ENCODE measurements at regions not wholly inside any gene's neighbourhood (a gene's known extent, or its start where the extent isn't known, plus 50 kb on each side); places are given as distances from the start of the nearest gene placed in this dataset.
"Not testable (repeated sequence)": the region's sequence is repeated elsewhere in the genome, so short reads cannot be mapped to it uniquely, and the experiment has no call there.

DNA sequence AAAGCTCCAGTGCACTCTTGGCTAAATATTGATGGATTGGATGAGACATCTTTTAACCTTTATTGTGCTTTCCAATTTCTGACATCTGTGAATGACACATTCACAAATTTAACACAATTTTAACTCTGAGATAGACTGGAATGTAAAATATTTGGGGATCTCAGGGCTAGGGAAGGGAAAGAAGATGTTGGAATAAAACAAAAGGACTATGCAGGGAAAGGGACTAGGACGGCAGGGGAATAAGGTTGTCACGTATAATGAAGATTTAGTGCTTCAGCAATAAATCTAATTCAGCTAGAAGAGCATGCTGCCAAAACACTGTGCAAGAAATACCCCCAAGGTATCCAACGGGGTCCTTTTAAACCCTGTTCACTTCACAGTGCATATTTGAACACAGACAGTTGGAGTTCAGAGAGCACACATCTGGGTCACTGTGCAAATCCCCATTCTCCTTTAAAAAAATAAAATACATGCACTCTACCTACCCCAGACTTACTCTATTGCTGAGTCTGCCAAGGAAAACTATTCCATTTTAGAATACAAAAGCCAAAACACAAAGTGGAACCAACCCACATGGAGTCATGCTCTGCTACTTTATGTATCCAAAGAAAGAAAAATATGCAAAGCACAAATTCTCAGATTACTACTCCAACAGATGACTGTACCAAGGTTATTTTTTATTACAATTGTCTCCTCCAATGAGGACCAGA is 151.0 kb upstream of the RSPO3 start:
- DNase-seq, result no peak

DNA sequence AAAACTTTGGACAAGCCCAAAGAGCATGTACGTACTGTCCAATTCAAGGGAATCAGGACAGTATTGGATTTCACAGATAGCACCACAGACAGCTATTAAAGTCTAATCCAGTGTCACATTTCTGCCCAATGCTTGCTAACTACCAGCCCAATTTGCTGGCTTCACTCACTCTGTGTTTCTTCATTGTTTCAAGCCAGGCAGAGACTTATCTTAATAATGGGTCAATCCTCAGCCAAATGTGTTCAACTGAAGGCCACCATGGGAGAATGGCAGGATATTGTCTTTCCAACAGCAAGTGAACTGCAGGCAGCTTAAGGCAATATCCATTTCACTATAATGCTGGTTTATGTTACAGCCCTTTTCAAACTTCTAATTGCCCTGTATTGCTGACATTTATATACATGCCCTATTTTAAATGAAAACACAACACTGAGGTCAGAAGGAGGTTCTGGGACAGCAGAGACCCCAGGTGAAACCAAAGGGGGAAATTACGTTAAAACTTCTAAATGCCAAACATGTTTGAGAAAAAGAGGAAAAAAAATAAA is 142.1 kb upstream of the RSPO3 start:
- no peak for DNase-seq

DNA sequence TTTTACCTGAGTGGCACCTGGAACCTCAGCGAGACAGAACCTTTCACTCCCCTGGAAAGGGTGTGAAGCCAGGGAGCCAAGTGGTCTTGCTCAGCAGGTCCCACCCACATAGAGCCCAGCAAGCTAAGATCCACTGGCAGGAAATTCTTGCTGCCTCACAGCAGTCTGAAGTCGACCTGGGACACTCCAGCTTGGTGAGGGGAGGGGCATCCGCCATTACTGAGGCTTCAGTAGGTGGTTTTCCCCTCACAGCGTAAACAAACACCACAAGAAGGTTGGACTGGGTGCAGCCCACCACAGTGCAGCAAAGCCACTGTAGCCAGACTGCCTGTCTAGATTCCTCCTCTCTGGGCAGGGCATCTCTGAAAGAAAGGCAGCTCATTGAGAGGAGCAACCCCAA is 134.7 kb upstream of the RSPO3 start:
- no peak for DNase-seq

- not testable (repeated sequence) for DNase-seq
These were observed 130.3 kb upstream of the RSPO3 start for GRCh38 chr6:126988125-126988524.

- DNase-seq, result no peak
These were observed 117.8 kb upstream of the RSPO3 start for GRCh38 chr6:127000631-127001030.

DNA sequence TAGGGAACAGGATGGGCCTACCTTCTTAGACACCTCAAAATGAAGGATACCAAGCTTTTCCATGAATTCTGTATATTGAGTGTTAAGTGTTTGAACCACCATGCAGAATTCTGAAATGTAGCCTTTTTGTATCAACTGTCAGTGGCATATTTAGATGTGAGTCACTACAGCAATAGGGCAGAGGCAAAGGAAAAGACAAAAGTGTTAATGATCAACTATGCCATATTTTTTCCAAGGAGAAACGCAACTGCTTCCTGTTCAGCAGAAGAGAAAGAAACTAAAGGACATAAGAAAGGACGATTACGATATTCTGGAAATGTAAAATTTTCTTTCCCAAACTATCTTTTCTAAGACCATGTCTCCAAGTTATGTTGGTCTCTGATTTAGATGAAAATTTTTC is 104.6 kb upstream of the RSPO3 start:
- no peak for DNase-seq

GRCh38 chr6:127015858-127016257 is 102.6 kb upstream of the RSPO3 start:
- DNase-seq, result no peak

DNA sequence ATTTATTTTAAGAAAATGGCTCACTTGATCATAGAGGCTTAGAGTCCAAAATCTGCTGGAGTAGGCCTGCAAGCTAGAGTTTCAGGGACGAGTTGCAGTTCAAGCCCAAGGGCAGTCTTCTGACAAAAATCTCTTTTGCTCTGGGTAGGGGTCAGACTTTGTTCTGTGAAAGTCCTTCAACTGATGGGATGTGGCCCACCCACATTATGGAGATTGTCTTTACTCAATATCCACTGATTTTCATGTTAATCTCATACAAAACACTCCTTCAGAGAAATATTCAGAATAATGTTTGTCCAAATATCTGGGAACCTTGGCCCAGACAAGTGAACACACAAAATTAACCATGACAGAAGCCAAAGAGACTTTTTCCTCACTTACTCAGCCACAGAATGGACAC is 98.6 kb upstream of the RSPO3 start:
- no peak for DNase-seq

DNA sequence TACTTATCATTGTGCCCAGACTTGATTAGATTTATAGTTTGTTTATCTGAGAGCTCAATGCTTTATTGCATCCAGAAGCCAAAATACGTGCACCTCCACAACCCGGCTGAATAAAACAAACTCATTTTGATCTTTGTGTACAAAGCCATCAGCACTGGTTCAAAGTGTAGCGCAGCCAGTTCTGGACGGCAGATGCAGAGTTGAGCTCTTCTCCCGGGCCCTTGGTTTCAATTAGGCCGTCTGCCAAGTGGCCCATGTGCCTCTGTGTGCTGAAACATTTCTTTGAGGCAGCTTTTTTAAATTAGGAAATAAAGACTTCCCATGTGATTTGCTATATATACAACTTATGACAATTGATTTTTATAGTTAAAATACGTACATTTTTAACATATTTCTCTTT is 96.2 kb upstream of the RSPO3 start:
- peak; percentile 49 to 58 for DNase-seq

DNA sequence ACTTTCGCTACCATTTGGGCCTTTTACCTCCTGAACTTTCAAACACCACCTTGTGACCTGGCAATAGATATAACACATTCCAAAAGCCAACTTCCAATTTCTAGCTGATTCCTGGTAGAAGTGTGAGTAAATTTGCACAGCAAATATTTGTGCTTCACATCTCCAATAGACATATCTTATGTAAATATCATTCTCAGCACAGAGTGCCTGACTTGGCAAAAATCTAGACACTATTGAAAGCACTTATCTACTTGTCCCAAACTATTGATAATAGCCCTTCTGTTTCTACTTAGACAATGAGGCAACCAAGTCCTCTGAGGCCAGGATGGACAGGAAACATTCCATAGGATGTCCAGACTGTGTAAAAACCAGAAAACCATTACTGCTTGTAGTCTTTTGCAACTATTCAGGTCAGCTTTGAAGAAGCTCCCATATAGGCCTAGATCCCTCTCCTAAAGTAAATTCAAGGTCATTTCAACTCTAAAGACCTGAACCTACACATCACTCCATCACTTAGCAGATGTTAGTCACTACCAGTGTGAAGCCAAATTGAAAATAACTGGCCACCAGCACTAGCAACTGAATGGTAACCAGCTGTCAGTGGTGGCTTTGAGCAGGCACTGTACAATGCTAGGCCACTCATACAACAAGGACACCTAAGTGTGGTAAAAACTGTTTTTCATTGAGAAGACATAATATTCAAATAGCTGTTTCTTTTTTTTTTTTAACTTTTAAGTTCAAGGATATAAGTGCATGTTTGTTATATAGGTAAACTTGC is 95.3 kb upstream of the RSPO3 start:
- DNase-seq, result no peak

- DNase-seq, result no peak
These were observed 92.2 kb upstream of the RSPO3 start for GRCh38 chr6:127026247-127026646.

- DNase-seq, result no peak
These were observed 88.4 kb upstream of the RSPO3 start for GRCh38 chr6:127030111-127030510.

DNA sequence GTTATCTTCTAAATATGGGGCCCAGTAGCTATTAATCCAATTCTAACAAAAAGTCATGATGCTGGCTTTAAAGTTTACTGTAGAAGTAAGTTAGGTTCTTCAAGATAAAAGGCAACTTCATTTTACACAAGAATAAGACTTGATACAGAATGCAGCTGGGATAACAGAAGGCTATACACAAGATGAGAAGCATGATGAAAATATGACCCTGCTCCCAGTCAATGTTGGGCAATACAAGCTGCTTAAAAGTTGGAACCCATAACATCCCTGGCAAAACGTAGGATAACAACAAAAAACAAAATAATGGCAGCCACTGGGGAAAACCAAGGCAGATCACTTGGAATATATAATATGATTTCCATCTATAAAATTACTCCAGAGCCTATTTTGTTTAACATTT is 87.6 kb upstream of the RSPO3 start:
- DNase-seq, result no peak

- no peak for DNase-seq
These were observed 87.0 kb upstream of the RSPO3 start for GRCh38 chr6:127031511-127031910.

DNA sequence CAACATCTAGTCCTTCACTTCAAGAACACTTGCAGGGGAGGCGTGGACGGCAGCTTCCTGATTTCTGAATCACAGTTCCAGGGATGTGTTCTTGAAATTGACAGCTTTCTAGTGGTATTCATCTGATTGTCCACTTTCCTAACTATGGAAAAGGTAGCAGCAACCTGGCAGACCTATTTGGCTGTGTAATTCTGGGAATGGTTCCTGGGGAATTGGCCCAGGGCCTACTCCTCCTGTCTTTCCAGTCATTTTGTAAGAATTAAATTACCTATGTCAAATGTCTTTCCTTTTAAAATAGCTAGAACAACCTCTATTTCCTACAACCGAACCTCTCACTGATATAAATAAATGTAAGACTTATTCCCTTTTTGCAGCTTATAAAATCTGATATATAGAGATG is 85.5 kb upstream of the RSPO3 start:
- no peak for DNase-seq

GRCh38 chr6:127051571-127052260 is 66.8 kb upstream of the RSPO3 start:
- DNase-seq, result no peak

DNA sequence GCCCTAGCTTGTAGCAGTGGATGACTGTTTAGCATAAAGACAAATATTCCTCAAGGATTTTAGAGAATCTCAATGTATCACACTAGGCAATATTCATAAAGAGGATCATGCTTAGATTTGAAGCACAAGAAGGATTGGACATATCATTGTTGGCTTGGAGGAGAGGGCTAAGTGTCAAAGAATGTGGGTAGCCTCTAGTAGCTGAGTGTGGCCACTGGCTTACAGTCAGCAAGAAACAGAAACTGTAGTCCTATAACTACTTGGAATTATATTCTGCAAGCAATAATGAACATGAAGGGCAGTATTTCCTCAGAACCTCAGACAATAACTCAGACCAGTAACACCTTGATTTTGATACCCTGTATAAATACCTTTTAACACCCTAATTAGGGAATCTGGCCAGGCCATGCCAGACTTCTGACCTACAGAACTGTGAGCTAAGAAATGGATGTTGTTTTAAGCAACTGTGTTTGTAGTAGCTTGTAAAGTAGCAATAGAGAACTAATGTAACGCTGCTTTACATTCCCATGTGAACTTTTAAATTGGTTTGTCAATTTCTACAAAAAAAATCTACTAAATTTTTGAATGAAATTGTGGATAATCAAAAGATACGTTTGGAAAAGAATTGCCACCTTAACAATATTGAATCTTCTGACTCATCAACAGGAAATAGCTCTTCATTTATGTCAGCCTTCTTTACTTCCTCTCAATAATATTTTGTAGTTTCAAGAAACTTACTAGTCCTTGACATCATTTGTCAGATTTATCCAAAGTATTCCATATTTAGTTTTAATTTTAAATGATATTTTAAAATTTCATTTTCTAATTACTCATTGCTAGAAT is 65.2 kb upstream of the RSPO3 start:
- DNase-seq, result no peak

- no peak for DNase-seq
These were observed 64.6 kb upstream of the RSPO3 start for GRCh38 chr6:127053875-127054235.

- no peak for DNase-seq
These were observed 60.4 kb upstream of the RSPO3 start for GRCh38 chr6:127058027-127058426.

GRCh38 chr6:127058936-127059335 is 59.5 kb upstream of the RSPO3 start:
- DNase-seq, result no peak
